A549 (cell line): ENCODE measurements at regions not wholly inside any gene's neighbourhood (a gene's known extent, or its start where the extent isn't known, plus 50 kb on each side); places are given as distances from the start of the nearest gene placed in this dataset.

Experiments used
- ATAC-seq, 2 experiments: fragments of 200-7000 bp in 1 of 2; fragments of >200 bp in 1 of 2; cut with Nextera tagmentation in 1 of 2; cut with Tn5 transposase in 1 of 2; 3 replicates each; pipeline versions ENCODE4 v1.8.0 to v1.9.1; 2018 to 2020; ENCODE audit warnings: mild to moderate bottlenecking in 1 of 2, moderate library complexity in 1 of 2
- CTCF ChIA-PET: fragments of 300-600 bp; sonication (Branson Sonifier 250); formaldehyde crosslinking; extraction: SDS; loops from one replicate; lab custom pipeline; 2021; ENCODE audit warnings: antibody characterized with exemption, inconsistent platforms; lab: Yijun Ruan, JAX
- POLR2A ChIA-PET: fragments of 350-600 bp; formaldehyde crosslinking; extraction: SDS; loops from one replicate; lab custom pipeline; 2021; ENCODE audit warnings: antibody characterized with exemption, inconsistent platforms; lab: Yijun Ruan, JAX
- DNase-seq, 2 experiments: peaks; one replicate each; pipeline versions ENCODE4 v3.0.0 to v3.0.0-alpha.2; 2011 to 2016; ENCODE audit warnings: low read depth in 1 of 2, low spot score in 1 of 2
- FAIRE-seq: peaks from 2 replicates; lab custom pipeline; 2011; peaks lifted over from hg19 to GRCh38; lab: Jason Lieb, UNC
- H3K27ac ChIP-seq, 2 experiments: fragments of >200 bp; sonication (Bioruptor Twin); formaldehyde crosslinking; 3 replicates each; pipeline ENCODE4 v1.5.1; 2016 to 2017
- H3K4me1 ChIP-seq: fragments of >200 bp; sonication (Bioruptor Twin); formaldehyde crosslinking; 3 replicates; pipeline ENCODE4 v1.6.1; 2016
- H3K4me2 ChIP-seq: fragments of >200 bp; sonication (Bioruptor Twin); formaldehyde crosslinking; 3 replicates; pipeline ENCODE4 v1.6.1; 2016
- H3K4me3 ChIP-seq: fragments of >200 bp; sonication (Bioruptor Twin); formaldehyde crosslinking; 3 replicates; pipeline ENCODE4 v1.5.1; 2016
- H3K9me3 ChIP-seq: fragments of >200 bp; sonication (Bioruptor Twin); formaldehyde crosslinking; 3 replicates; pipeline ENCODE4 v1.6.1; 2016
- CBX8 ChIP-seq: fragments of 200-600 bp; sonication (generic); IDR thresholded peaks from 2 replicates; pipeline ENCODE4 v1.6.1; 2016
- CEBPB ChIP-seq, 2 experiments: fragments of >200 bp in 1 of 2; sonication (Bioruptor Twin) in 1 of 2; formaldehyde crosslinking in 1 of 2; IDR thresholded peaks; 2 replicates each; pipeline ENCODE4 v1.6.1; 2012 to 2016
- CHD4 ChIP-seq: fragments of 200-600 bp; sonication (generic); IDR thresholded peaks from 2 replicates; pipeline ENCODE4 v1.6.1; 2016; ENCODE audit warnings: antibody characterized with exemption, mild to moderate bottlenecking, borderline replicate concordance
- EHMT2 ChIP-seq: fragments of 200-600 bp; sonication (generic); IDR thresholded peaks from 2 replicates; pipeline ENCODE4 v1.6.1; 2016; ENCODE audit warnings: antibody characterized with exemption, low read depth, mild to moderate bottlenecking, moderate library complexity
- FOXS1 ChIP-seq: fragments of 250-450 bp; sonication (Bioruptor Pico); IDR thresholded peaks from 2 replicates; pipeline ENCODE4 v1.5.0; 2020; ENCODE audit warnings: mild to moderate bottlenecking, moderate library complexity
- GATA3 ChIP-seq: IDR thresholded peaks from 2 replicates; pipeline ENCODE4 v1.6.1; 2012; ENCODE audit warnings: borderline replicate concordance
- HES2 ChIP-seq: fragments of >200 bp; sonication (Bioruptor Twin); formaldehyde crosslinking; IDR thresholded peaks from 2 replicates; pipeline ENCODE4 v1.6.1; 2016
- HOXB13 ChIP-seq: fragments of 250-450 bp; sonication (Bioruptor Pico); IDR thresholded peaks from 2 replicates; pipeline ENCODE4 v1.5.0; 2020; ENCODE audit warnings: low read depth, mild to moderate bottlenecking, moderate library complexity
- KDM1A ChIP-seq: fragments of 200-600 bp; sonication (generic); IDR thresholded peaks from 2 replicates; pipeline ENCODE4 v1.6.1; 2016; ENCODE audit warnings: low read depth, mild to moderate bottlenecking
- MAFK ChIP-seq: fragments of 450-650 bp; IDR thresholded peaks from 2 replicates; pipeline ENCODE4 v1.6.1; 2014; ENCODE audit not compliant: partially characterized antibody
- MAX ChIP-seq: IDR thresholded peaks from 2 replicates; pipeline ENCODE4 v1.6.1; 2012
- NFE2L2 ChIP-seq: fragments of 150-350 bp; conservative IDR thresholded peaks from 2 replicates; pipeline ENCODE4 v1.6.1; 2014; ENCODE audit warnings: low read length
- NR3C1 ChIP-seq: fragments of >200 bp; sonication (Bioruptor Twin); formaldehyde crosslinking; IDR thresholded peaks from 3 replicates; pipeline ENCODE4 v1.6.1; 2017
- POLR2A ChIP-seq: IDR thresholded peaks from 2 replicates; pipeline ENCODE4 v1.6.1; 2012; ENCODE audit warnings: mild to moderate bottlenecking, low read length
- REST ChIP-seq: fragments of 200-600 bp; sonication (generic); IDR thresholded peaks from 2 replicates; pipeline ENCODE4 v1.6.1; 2016; ENCODE audit warnings: antibody characterized with exemption, mild to moderate bottlenecking, moderate library complexity
- RNF2 ChIP-seq: fragments of 200-600 bp; sonication (generic); IDR thresholded peaks from 2 replicates; pipeline ENCODE4 v1.6.1; 2016; ENCODE audit warnings: low read depth, mild to moderate bottlenecking, antibody characterized with exemption, moderate library complexity, borderline replicate concordance
- TP53 ChIP-seq: fragments of 250-450 bp; sonication (Bioruptor Pico); IDR thresholded peaks from 2 replicates; pipeline ENCODE4 v1.5.0; 2021; ENCODE audit warnings: mild to moderate bottlenecking, moderate library complexity
- ZSCAN20 ChIP-seq: fragments of 250-450 bp; sonication (Bioruptor Pico); IDR thresholded peaks from 2 replicates; pipeline ENCODE4 v1.8.0; 2022; ENCODE audit warnings: mild to moderate bottlenecking, moderate library complexity
- WGBS: methylation state at CpG from one replicate; pipeline ENCODE4 v1.1.6; 2017; ENCODE audit errors: missing lambda C conversion rate; 5-methylcytosine and 5-hydroxymethylcytosine counted together
- TF ChIP-seq, protein P1 (sequence below): fragments of 250-450 bp; sonication (Bioruptor Pico); IDR thresholded peaks from 2 replicates; pipeline ENCODE4 v1.5.0; 2020; ENCODE audit warnings: low read depth, mild to moderate bottlenecking, moderate library complexity
- TF ChIP-seq, protein P2 (sequence below): fragments of 450-650 bp; IDR thresholded peaks from 2 replicates; pipeline ENCODE4 v1.6.1; 2014; ENCODE audit warnings: antibody characterized with exemption
- TF ChIP-seq, protein P3 (sequence below): fragments of >200 bp; sonication (Bioruptor Twin); formaldehyde crosslinking; IDR thresholded peaks from 3 replicates; pipeline ENCODE4 v1.5.1; 2016

DNA sequence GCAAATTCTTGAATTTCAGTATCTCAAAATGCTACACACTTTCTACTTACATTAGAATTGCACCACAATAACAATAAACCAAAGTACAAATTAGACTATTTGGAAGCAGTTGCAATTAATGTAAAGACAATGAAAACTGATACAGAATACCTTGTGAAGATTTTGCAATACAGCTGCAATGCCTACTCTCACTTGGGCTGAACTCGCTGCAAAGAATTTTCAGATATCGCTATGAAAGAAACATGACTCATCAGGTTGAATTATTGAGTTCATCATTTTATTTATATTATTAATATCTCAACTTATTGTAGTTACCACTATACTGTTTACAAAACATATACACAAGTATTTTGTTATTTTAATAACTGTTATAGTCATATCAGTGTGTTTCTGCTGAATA, 108.0 kb upstream of the TMTC2 start (continued):
- TF ChIP-seq NFE2L2 (no peak), POLR2A (no peak)
- TF ChIP-seq, protein P1, sequence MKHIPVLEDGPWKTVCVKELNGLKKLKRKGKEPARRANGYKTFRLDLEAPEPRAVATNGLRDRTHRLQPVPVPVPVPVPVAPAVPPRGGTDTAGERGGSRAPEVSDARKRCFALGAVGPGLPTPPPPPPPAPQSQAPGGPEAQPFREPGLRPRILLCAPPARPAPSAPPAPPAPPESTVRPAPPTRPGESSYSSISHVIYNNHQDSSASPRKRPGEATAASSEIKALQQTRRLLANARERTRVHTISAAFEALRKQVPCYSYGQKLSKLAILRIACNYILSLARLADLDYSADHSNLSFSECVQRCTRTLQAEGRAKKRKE (CRISPR knock-in tag): no peak
- TF ChIP-seq, protein P2, sequence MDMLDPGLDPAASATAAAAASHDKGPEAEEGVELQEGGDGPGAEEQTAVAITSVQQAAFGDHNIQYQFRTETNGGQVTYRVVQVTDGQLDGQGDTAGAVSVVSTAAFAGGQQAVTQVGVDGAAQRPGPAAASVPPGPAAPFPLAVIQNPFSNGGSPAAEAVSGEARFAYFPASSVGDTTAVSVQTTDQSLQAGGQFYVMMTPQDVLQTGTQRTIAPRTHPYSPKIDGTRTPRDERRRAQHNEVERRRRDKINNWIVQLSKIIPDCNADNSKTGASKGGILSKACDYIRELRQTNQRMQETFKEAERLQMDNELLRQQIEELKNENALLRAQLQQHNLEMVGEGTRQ: no peak

GRCh38 chr12:82583756-82584155, 103.0 kb upstream of the TMTC2 start:
- no peak for TF ChIP-seq EHMT2
- TF ChIP-seq TP53 (CRISPR knock-in tag): no peak
- no peak for TF ChIP-seq CEBPB (IDR thresholded peaks at IDR 0.05)
- TF ChIP-seq ZSCAN20: no peak
- no peak for TF ChIP-seq MAX
- no peak for TF ChIP-seq HES2
- TF ChIP-seq, protein P3, sequence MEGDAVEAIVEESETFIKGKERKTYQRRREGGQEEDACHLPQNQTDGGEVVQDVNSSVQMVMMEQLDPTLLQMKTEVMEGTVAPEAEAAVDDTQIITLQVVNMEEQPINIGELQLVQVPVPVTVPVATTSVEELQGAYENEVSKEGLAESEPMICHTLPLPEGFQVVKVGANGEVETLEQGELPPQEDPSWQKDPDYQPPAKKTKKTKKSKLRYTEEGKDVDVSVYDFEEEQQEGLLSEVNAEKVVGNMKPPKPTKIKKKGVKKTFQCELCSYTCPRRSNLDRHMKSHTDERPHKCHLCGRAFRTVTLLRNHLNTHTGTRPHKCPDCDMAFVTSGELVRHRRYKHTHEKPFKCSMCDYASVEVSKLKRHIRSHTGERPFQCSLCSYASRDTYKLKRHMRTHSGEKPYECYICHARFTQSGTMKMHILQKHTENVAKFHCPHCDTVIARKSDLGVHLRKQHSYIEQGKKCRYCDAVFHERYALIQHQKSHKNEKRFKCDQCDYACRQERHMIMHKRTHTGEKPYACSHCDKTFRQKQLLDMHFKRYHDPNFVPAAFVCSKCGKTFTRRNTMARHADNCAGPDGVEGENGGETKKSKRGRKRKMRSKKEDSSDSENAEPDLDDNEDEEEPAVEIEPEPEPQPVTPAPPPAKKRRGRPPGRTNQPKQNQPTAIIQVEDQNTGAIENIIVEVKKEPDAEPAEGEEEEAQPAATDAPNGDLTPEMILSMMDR: no peak
- no peak for TF ChIP-seq MAFK
- no peak for TF ChIP-seq CBX8
- TF ChIP-seq RNF2: no peak
- TF ChIP-seq REST: no peak
- TF ChIP-seq HOXB13 (CRISPR knock-in tag): no peak
- TF ChIP-seq GATA3: no peak
- no peak for TF ChIP-seq CHD4
- no peak for TF ChIP-seq KDM1A
- no peak for TF ChIP-seq FOXS1 (CRISPR knock-in tag)
- TF ChIP-seq NR3C1: no peak
- TF ChIP-seq, protein P1 (CRISPR knock-in tag): no peak
- H3K27ac ChIP-seq: no peak overlapping the region
- no peak for ATAC-seq
- H3K4me2 ChIP-seq: no peak overlapping the region
- H3K4me3 ChIP-seq: no peak overlapping the region
- H3K9me3 ChIP-seq: no peaks in the 10 kb centered on the region
- WGBS: 4% methylated on average over 1 of the region's 1 CpG
- FAIRE-seq: no peak
- H3K4me1 ChIP-seq: no peaks in the 10 kb centered on the region
- DNase-seq: no peak
- POLR2A ChIA-PET: no interaction called here
- CTCF ChIA-PET: no interaction called here
